HG03045 (cell line): ENCODE measurements at regions not wholly inside any gene's neighbourhood (a gene's known extent, or its start where the extent isn't known, plus 50 kb on each side); places are given as distances from the start of the nearest gene placed in this dataset.
A peak's percentile ranks its signal among the peaks of the same experiment; 100 is the strongest.

Experiments
- ATAC-seq: cut with Tn5 transposase; IDR thresholded peaks from one replicate; pipeline ENCODE4 v1.9.1; 2021; ENCODE audit warnings: mild to moderate bottlenecking, moderate library complexity; ENCODE audit not compliant: unreplicated experiment

- no peak for ATAC-seq
Measured at GRCh38 chr2:12381543-12382325, 335.0 kb upstream of the TRIB2 start.

DNA sequence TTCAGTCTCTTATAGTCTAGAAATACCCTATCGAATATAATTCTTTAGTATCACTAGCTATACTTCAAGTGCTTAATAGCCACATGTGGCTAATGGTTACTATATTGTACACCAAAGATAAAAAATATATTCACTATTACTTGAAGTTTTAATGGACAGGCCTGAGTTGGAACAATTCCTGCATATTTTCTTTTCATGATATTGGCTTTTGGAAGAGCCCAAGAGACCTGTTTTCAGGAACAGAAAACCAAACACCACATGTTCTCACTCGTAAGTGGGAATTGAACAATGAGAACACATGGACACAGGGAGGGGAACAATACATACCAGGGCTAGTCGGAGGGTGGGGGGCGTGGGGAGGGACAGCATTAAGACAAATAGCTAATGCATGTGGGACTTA, 334.4 kb upstream of the TRIB2 start:
- no peak for ATAC-seq

DNA sequence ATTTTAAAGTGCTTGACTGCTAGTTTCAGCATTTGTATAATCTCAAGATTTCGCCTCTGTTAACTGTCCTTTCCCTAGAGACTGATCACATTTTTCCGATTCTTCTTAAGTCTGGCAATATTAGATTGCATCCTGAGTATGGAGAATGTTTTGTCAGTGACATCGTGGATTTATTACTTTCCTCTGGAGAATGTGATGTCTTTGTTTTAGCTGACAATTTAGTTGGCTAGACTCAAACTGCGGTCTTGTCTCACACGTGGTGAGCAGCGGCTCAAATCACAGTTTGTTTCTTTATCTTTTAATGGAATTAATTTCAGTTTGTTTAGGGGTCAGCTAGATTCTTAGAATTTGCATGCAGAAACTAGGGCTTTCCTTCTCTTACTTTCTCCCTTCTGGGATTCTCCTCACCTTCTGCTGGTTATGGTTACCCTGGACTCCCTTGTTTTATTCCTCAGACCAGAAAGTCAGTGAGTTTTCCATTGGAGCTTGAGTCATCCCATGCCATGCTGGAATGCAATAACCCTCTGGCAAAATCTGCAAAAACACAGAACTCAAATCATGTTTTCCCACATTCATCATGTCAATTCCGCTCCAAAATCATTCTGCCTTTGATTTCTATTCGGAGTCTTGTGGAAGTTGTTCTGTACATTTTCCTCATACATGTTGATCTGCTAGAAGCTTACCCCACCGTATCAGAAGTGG, 327.2 kb upstream of the TRIB2 start:
- ATAC-seq = no peak

GRCh38 chr2:12391116-12391515, 325.6 kb upstream of the TRIB2 start:
- ATAC-seq = no peak

DNA sequence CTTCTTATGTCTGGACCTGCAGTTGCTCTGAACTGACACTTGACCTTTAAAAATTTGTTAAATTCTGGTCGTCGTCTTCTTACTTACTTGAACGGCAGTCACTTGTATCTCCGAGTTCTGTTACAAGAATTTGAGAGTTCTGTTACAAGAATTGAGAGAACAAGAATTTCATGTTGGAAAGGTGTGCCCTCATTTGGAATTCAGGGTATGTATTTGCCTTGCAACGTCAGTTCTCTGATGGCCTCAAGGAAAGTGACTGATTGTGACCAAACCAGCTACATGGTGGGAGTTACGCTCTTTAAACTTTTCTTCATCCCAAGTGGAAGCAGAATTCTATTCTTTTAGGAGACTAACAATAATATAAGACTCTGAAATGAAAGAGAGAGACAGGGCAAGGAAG, 320.0 kb upstream of the TRIB2 start:
- no peak for ATAC-seq

GRCh38 chr2:12397854-12398253, 318.9 kb upstream of the TRIB2 start:
- ATAC-seq = no peak

GRCh38 chr2:12399240-12399639, 317.5 kb upstream of the TRIB2 start:
- ATAC-seq = no peak

DNA sequence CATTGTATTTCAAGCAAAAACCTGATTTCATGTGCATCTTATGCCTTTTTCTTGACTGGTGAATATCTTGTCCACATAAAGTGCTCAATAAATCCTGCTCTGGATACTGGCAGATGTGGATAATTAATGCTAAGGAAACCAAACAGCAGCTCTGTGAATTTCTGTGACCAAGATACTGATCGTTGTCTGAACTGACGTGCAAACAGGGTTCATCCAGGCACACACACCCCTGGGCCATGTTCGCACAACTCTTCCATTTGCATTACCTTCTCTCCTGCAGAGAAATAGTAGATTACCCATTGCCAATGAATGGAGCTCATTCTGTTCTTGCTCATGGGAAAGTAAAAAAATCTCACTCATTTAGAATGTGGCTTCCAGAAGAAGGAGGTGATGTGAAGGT, 316.2 kb upstream of the TRIB2 start:
- ATAC-seq = no peak

DNA sequence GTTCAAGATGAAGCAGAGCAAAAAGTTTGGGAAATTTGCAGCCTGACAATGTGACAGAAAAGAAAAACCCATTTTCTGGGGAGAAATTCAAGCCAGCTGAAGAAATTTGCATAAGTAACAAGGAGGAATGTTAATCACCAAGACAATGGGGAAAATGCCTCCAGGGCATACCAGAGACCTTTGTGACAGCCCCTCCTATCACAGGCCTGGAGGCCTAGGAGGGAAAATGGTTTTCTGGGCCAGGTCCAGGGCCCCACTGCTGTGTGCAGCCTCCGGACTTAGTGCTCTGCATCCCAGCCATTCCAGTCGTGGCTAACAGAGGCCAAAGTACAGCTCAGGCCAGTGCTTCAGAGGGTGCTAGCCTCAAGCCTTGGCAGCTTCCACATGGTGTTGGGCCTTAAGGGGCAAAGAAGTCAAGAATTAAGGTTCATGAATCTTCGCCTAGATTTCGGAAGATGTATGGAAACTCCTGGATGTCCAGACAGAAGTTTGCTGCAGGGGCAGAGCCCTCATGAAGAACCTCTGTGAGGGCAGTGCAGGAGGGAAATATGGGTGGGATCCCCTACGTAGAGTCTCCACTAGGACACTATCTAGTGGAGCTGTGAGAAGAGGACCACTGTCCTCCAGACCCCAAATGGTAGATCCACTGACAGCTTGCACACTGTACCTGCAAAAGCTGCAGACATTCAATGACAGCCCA, 314.1 kb upstream of the TRIB2 start:
- ATAC-seq = no peak

DNA sequence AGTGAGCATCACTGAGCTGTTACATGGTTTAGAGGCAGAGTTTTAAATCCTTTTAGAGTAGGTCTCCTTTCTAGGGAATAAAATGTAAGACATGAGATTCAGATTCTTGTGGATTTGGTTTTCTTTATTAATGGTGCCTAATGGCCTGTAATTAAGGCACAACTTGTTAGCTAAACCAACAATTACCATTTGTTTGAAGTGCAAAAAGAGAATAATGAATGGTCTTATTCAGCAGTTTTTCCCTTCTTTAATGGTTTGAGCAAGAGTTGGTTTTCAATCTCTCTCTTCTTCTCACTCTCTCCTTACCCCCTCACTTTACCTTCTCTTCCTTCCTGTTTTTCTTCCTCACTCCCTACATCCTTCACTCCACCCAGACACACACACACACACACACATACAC, 312.2 kb upstream of the TRIB2 start:
- no peak for ATAC-seq

- ATAC-seq = no peak
Measured at GRCh38 chr2:12407160-12407559, 309.6 kb upstream of the TRIB2 start.

DNA sequence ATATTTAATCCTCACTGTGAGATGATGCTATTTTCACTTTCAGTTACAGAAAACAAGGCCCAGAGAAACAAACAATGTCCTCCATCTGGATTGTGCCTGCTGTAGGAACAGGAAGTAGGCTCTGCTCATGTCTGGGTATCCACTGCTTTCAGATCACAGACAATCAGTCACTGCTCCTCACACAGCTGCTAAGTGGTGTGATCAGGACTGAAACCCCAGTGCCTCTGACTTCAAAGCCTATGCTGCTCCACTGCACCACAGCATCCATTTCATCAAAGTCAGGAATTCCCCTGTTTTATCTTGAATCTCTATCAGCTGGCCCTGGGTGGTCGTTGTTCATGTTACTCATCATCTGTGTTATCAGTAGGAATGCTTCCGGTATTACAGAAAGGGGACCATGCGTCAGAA, 303.8 kb upstream of the TRIB2 start:
- ATAC-seq = peak; percentile 82

DNA sequence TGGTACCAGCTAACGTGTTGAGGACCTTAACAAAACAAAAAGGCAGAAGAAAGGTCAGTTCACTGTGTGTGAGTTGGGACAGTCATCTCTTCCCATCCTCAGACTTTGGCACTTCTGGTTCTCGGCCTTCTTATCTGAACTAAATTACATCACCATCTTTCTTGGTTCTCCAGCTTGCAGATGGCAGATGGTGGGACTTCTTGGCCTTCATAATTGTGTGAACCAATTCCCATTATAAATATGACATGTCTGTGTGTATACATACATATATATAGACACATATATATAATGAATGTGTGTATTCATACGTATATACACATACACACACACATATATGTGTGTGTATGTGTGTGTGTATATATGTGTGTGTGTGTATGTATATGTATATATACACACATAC, 301.2 kb upstream of the TRIB2 start:
- no peak for ATAC-seq

DNA sequence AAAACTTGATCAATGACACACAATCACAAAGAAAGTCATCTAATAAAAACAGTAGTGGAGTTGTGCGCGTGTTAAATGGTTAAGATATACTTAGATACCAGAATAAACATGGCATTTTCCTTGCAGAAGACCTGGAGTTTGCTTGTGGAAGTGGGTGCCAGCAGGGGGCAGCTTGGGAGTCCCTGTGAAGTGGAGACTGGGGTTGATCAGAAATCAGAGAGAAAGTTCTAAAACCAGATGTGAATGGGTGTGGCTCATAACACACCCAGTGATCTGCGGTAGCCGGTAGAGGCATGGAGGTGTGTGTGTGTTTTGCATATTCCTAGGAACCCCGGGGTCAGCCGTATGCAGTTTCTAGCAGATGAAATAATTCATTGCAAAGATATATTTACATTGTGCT, 300.1 kb upstream of the TRIB2 start:
- no peak for ATAC-seq

DNA sequence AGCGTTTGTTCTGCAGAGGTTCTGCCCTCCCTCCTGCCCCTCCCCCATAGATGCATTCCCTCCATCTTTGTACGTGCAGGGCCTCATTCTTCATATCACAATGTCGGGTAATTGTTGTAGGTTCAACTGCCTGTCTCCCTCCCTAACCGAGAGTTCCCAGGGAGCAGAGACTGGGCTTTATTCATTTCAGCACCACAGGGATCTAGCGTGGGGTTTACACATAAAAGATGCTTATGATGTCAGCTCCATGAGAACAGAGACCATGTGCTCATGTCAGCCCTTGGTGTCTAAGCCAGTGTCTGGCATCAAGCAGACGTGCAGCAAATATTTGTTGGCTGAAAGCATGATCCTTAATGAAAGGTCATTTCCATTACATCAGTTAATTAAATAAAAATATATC, 298.9 kb upstream of the TRIB2 start:
- ATAC-seq = no peak

GRCh38 chr2:12419803-12420202, 296.9 kb upstream of the TRIB2 start:
- no peak for ATAC-seq

- ATAC-seq = no peak
Measured at GRCh38 chr2:12421046-12421445, 295.7 kb upstream of the TRIB2 start.

GRCh38 chr2:12424219-12424618, 292.5 kb upstream of the TRIB2 start:
- no peak for ATAC-seq

- no peak for ATAC-seq
Measured at GRCh38 chr2:12424809-12425208, 291.9 kb upstream of the TRIB2 start.

DNA sequence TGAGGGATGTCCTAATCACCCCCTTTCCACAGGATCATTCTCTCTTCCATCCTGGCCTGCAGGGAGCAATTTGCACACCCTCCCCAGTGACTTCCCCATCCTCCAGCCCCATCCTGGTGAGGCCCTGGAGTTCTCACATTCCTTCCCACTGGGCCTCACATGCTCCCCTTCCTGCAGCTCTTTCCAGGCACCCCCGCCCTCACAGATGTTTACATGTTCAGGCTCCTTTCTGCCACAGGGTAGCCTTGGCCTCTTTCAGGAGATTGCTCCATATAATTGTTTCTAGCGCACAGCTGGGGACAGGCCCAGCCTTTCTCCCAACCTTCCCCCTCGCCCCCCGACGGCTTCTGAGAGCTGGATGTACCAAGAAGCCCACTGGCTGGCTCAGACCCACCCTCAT, 288.4 kb upstream of the TRIB2 start:
- ATAC-seq = no peak

- ATAC-seq = no peak
Measured at GRCh38 chr2:12428786-12429185, 287.9 kb upstream of the TRIB2 start.

DNA sequence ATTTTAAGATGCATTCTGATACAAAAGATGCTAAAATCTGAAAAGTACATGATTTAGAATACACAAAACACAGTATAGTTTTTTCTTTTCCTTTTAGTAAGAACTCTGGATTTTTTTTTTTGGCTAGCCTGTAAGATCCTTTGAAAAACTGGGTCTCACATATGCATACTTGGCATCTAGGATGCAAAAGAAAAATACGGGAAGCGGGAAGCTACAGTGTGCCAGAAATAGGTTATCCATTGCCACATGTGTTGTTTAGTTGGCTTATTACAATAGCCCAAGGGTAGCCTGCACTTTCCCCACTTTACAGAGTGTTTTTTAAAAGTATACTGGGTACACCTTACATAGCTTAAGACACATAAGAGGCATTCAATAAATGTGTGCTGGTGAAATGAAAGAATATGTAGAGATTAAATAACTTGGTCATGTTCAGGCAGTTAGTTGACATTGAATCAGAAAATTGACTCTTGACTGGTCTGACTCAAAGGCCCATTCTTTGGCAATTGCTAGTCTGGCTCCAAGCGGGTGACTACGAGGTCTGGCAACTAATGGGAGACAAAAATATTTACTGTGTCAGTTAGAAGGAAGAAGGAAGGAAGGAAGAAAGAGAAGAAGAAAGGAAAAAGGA, 286.8 kb upstream of the TRIB2 start:
- no peak for ATAC-seq
